HG03442 (cell line): ENCODE measurements at regions not wholly inside any gene's neighbourhood (a gene's known extent, or its start where the extent isn't known, plus 50 kb on each side); places are given as distances from the start of the nearest gene placed in this dataset.
A peak's percentile ranks its signal among the peaks of the same experiment; 100 is the strongest.

ENCODE experiments used
- ATAC-seq: cut with Tn5 transposase; IDR thresholded peaks from one replicate; pipeline ENCODE4 v1.9.1; 2021; ENCODE audit warnings: mild to moderate bottlenecking, moderate library complexity; ENCODE audit not compliant: unreplicated experiment

DNA sequence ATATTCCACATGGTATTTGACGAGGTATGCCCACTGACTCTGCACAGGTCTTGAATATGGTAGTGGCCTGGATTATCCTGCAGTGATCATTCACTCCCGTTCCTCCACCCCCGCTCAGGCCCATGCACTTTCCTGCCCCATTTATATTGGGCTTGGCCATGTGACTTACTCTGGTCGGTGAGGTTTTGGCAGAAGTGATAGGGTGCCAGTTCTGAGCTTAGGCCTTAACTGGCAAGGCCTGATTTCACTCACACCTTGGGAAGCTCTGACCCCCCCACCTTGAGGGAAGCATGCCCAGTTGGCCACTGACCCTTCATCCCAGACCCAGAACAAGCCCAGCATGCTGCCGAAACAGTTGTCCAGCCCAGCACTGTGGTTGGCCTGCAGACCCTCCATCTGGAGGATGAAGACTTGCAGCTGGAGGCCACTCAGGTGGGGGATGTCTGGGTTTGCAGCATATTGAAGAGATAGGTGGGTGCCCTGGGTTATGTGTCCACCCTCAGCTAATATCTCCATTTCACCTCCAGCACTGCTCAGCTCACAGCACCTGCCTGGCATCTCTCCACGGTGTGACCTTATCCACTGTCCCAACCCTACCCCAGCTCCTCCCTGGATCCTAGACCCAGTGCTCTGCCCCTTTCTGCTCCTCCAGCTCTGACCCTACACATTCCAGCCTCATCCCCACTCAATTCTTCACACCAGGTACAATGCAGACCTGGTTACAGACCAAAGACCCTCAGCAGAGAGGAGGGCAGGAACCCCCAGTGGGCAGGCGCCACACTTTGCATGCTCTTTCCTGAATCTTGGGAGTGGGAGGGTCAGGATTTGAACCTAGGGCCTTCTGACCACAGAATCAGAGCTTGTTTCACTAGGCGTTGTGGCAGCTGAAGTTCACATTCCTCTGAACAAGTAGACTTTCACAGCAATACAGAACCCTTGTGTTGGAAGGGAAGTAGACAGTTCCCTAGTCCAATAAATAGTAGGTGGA is 138.1 kb upstream of the CHST15 start:
- ATAC-seq = no peak

DNA sequence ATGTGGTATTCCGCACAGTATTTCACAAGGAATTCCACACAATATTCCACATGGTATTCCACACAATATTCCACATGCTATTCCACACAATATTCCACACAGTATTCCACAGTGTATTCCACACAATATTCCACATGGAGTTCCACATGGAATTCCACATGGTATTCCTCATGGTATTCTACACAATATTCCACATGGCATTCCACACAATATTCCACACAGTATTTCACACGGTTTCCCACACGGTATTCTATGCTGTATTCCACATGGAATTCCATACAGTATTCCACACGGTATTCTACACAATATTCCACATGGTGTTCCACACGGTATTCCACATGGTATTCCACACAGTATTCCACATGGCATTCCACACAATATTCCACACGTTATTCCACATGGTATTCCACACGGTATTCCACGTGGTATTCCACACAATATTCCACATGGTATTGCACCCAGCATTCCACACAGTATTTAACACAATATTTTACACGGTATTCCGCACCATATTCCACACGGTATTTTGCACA is 137.3 kb upstream of the CHST15 start:
- ATAC-seq = no peak

DNA sequence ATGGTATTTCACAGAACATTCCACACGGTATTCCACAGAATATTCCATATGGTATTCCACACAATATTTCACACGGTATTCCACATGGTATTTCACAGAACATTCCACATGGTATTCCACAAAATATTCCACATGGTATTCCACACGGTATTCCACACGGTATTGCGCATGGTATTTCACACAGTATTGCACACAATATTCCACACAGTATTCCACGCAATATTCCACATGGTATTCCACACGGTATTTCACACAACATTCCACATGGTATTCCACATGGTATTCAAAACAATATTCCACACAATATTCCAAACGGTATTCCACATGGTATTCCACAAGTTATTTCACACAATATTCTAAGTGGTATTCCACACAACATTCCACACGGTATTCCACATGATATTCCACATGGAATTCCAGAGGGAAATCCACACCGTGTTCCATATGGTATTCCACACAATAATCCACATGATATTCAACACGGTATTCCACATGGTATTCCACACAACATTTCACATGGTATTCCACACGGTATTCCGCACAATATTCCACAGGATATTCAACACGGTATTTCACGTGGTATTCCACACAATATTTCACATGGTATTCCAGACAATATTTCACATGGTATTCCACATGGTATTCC is 136.7 kb upstream of the CHST15 start:
- ATAC-seq = no peak

DNA sequence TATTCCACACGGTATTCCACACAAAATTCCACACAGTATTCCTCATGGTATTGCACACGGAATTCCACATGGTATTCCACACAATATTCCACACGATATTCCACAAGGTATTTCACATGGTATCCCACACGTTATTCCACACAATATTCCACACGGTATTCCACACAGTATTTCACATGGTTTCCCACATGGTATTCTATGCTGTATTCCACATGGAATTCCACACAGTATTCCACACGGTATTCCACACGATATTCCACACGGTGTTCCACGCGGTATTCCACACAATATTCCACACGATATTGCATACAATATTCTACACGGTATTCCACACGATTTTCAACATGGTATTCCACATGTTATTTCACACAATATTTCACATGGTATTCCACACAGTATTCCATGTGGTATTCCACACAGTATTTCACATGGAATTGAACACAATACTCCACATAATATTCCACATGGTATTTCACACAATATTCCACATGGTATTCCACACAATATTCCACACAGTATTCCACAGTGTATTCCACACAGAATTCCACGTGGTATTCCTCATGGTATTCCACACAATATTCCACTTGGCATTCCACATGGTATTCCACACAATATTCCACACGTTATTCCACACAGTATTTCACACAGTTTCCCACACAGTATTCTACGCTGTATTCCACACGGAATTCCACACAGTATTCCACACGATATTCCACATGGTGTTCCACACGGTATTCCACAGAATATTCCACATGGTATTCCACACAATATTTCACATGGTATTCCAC is 136.0 kb upstream of the CHST15 start:
- no peak for ATAC-seq

DNA sequence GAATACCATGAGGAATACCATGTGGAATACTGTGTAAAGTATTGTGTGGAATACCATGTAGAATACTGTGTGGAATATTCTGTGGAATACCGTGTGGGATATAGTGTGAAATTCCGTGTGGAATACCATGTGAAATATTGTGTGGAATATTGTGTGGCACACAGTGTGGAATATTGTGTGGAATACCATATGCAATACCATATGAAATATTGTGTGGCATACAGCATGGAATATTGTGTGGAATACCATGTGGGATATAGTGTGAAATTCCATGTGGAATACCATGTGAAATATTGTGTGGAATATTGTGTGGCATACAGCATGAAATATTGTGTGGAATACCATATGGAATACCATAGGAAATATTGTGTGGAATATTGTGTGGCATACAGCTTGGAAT is 135.1 kb upstream of the CHST15 start:
- ATAC-seq = no peak

DNA sequence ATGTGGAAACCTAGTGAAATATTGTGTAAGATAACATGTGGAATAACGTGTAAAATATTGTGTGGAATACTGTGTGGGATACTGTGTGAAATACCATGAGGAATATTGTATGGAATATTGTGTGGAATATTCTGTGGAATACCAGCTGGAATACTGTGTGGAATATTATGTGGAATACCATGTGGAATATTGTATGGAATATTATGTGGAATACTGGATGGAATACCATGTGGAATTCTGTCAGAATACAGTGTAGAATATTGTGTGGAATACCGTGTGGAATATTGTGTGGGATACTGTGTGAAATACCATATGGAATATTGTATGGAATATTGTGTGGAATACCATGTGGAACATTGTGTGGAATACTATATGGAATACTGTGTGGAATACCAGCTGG is 134.6 kb upstream of the CHST15 start:
- ATAC-seq = no peak

DNA sequence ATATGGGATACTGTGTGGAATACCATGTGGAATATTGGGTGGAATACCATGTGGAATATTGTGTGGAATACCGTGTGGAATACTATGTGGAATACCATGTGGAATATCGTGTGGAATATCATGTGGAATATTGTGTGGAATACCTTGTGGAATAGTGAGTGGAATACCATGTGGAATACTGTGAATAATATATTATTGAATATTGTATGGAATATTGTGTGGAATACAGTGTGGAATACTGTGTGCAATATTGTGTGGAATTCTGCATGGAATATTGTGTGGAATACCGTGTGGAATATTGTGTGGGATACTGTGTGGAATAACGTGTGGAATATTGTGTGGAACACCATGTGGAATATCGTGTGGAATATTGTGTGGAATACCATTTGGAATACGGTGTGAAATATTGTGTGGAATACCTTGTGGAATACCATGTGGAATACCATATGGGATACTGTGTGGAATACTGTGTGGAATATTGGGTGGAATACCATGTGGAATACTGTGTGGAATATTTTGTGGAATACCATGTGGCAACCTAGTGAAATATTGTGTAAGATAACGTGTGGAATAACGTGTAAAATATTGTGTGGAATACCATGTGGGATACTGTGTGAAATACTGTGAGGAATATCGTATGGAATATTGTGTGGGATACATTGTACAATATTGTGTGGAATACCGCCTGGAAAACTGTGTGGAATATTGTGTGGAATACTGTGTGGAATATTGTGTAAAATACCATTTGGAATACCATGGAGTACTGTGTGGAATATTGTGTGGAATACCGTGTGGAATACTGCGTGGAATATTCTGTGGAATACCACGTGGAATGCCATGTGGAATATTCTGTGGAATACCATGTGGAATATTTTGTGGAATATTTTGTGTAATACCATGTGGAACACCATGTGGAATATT is 133.9 kb upstream of the CHST15 start:
- ATAC-seq = no peak

DNA sequence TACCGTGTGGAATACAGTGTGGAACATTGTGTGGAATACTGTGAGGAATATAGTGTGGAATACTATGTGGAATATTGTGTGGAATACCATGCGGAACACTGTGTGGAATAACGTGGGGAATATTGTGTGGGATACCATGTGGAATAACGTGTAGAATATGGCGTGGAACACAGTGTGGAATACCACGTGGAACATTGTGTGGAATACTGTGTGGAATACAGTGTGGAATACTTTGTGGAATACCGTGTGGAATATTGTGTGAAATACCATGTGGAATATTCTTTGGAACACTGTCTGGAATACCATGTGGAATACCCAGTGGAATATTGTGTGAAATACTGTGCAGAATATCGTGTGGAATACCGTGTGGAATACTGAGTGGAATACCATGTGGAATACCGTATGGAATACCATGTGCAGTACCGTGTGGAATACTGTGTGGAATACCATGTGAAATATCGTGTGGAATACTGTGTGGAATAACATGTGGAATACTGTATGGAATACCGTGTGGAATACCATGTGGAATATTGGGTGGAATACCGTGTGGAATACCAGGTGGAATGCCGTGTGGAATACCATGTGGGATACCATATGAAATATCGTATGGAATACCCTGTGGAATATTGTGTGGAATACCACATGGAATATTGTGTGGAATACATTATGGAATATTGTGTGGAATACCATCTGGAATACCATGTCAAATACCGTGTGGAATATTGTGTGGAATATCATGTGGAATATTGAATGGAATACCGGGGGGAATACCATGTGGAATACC is 133.1 kb upstream of the CHST15 start:
- ATAC-seq = no peak

DNA sequence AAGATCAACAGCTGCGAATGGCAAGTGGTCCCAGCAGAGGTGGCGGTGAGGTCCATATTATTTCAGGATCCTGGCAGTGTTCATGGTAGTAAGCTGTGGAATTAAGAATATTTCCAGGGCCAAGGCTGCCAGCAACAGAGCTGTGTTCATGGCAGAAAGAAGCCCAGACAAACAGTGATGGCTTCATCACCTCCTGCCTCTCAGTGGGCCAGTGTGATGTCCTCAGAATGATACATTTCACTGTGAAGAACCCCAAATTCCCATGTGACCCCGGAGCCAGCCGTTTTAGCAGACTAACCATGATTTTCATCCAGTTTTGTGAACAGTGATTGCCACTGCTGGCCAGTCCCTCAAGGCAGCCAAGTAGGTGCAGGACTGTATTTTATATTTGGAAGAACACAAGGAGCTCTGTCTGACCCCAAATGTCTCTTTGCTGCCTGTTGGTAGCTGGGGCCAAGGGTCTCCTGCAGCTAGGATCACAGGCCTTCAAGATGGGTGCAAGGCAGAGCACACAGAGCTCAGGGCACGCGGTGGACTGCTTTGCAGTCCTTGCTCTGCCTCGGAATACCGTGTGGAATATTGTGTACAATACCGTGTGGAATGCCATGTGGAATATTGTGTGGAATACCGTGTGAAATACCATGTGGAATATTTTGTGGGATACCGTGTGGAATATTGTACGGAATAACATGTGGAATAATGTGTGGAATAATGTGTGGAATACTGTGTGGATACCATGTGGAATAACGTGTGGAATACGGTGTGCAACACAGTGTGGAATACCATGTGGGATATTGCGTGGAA is 132.3 kb upstream of the CHST15 start:
- no peak for ATAC-seq

DNA sequence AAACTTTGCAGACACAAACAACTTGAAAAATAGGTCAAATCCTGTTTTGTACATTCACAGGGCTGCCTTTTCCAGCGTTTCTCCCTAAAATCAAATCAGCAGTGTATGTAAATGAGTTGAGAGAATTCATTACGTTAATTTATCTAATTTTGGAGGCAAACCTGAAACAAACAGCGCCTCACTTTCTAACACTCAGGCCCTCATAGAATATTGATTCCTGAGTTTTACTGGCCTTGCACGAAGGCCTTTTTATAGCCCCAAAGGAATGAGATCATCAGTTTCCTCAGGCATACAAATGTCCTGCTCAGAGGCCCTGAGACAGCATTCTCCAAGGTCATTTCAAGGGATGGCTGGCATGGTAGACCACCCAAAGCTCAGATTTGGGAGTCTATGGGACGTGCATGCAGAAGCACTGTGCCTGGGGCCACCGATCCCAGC is 131.7 kb upstream of the CHST15 start:
- no peak for ATAC-seq

DNA sequence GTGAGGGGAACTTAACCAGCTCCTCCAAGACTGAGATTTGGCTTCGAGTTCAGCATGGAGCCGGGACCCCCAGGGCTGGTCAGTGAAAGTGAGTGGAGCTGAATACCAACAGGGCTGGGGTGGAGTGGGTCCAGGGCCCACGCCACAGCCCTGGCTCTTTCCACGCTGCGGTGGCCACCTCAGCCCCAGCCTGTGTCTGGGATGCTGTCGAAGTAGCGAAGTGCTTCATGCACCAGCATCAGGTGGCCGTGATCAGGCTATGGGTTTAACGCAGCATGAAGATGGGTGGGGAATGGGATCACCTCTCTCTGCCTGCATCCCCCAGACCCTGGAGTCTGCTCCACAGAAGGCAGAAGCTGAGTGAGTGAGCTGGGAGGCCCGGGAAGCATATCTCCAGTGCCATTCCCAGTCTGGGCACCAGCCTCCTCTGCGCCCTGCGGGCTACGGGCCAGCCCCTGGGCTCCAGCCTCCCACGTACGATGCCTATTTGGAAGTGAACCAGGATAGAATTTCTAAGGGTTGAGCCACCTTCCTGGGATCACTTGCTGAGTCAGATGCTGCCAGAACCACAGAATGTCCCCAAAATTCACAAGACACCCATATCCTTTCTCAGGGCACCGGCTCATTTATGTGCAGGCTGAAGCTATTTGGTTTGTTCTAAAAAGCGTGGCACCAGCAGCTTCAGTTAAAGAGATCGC is 131.1 kb upstream of the CHST15 start:
- ATAC-seq = no peak

DNA sequence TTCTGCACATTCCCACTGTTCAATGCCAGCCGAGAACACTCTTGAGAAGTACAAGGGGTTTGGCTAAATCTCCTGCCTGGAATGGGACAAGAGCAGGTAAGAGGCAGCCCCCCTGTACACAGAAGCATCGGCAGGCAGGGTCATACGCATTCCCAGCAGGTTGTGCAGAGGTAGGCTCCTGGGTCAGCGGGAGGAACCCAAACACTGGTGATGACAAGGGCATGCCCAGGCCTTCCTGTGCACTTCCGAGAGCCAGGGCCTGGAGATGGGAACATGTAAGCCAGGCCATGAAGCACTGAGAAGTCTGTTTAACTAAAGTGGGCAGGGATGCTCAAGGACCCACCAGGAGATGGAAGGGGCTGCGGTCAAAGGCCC is 130.3 kb upstream of the CHST15 start:
- ATAC-seq = no peak

DNA sequence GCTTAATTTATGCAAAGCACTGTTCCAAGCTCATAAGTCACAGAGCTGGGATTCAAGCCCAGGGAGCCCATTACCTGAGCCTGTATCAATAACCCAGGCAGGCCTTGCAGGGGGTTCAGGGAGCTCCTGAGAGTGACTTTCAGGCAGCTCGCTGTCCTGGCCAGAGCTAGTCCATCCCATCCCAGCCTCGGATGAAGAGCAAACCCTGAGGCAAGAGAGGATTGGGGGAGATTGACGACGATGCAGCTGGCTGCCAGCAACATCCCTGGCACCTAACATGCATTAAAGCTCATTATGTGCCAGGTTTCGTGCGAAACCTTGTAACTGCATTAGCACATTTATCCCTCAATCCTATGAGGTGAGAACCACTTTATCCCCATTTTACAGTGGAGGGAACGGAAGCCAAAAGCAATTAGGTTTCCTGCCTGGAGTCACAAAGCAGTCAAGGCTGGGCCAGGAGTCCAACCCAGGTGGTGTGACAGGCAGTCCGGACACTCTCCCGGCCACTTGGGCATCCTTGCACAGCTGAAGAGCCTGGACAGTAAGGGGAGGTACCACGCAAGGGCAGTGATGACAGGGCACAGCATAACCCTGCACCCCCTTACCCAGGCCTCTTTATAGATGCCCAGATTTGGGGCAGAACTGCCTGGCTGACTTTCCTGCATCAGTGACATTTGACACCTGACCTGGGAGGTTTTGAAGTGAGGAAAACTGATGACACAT is 129.8 kb upstream of the CHST15 start:
- no peak for ATAC-seq

DNA sequence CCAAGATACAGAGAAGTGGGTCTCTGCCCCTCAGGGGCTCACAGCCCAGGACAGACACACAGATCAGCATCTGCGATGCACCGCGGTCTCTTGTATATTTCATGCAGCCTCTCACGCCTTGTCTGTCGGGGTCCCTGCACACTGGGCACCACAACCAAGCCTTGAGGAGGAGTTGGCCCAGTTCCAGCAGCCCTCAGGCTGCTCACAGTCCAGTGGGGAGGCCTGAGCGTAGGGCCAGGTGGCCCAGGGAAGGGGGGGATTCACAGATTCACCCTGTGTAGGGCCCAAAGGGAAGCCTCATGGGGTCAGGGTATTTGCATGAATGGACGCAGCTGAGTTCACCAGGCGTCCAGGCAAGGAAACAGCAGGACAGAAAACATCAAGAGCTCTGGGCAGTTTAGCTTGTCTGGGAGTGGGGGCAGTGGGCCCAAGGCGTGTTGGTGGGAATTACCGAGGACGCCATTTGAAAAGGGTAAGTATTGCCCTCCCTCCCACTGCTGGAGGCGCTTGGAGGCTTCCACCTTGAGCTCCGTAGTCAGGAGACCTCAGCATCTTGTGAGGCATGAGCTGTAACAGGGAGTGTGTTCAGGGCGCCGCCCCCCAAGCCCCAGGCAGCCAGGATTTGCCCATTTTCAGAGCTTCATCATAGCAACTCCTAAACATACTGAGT is 129.1 kb upstream of the CHST15 start:
- ATAC-seq = peak; percentile 17

DNA sequence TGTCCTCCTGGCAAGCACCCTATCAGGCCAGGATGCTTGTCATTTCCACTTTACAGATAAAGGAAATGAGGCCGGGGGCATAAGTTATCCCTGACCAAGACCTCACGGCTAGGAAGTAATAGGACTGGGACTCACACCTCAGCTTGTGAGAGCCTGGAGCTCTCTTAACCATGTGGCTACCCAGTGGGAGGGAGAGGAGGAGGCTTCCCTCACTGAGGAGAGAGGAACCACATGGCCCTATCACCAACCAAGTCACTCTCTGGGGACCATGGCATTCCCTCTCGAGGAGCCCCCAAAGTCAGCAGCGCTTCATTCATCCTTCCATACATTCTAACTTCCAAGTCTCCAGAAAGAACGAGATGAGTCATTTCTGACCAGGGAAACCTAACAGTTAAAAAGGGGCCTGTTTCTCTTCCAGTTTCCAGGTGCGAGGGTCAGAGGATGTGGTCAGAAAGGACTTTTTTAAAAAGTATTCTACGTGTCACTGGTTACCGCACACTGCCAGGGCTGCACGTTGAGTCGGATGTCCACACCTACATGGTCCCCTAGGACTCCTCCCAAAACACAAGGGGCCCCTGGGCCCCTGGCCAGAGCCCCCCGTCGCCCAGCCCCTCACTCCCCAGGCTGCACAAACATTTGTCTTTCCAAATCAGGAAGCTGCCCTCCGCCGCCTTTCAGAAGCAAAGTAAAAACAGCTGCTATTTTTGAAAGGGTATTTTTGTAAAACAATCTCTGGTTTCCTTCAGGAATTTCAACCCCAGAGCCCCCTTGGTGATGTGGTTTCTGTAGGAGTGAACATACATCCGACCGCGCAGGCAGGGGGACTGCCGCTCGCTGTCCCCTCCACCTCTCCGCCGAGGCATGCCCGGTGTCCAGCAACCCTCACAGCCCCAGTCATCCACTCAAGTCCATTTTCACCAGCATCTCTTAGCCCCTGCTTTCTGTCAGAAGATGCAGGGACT is 128.2 kb upstream of the CHST15 start:
- peak; percentile 54 for ATAC-seq

DNA sequence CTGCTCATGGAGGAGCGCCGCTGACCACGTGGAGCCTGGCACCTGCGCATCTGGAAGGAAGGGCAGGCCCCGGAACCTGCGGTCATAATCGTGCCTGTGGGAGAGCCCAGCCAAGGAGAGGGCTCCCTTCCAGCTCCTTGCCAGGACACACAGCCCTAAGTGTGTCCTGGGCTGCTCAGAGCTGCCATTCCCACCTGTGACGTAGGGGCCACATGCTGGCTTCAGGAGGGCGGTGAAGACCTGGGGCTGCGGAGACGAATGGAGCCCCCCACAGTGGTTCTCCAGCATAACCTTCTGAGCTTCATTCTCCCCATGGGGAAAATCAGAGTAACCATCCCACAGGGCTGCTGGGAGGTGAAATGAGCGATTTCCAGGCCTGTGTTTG is 127.6 kb upstream of the CHST15 start:
- no peak for ATAC-seq
